SK-N-SH treated with all-trans-retinoic acid at 6 μM for 48 hours (cell line): ENCODE measurements at regions not wholly inside any gene's neighbourhood (a gene's known extent, or its start where the extent isn't known, plus 50 kb on each side); places are given as distances from the start of the nearest gene placed in this dataset.

Experiments
- ARNTL ChIP-seq: fragments of 450-650 bp; formaldehyde crosslinking; IDR thresholded peaks from 2 replicates; pipeline ENCODE4 v1.5.0; 2020; ENCODE audit warnings: low read depth, mild to moderate bottlenecking, moderate library complexity, borderline replicate concordance
- PPARA ChIP-seq: fragments of 250-450 bp; sonication (Bioruptor Pico); IDR thresholded peaks from 2 replicates; pipeline ENCODE4 v1.5.0; 2020; ENCODE audit warnings: mild to moderate bottlenecking, borderline replicate concordance
- TCF4 ChIP-seq: fragments of 250-450 bp; sonication (Bioruptor Pico); IDR thresholded peaks from 2 replicates; pipeline ENCODE4 v1.8.0; 2021; ENCODE audit warnings: mild to moderate bottlenecking, moderate library complexity, borderline replicate concordance
- ZFP30 ChIP-seq: fragments of 450-650 bp; formaldehyde crosslinking; IDR thresholded peaks from 2 replicates; pipeline ENCODE4 v1.5.0; 2022; ENCODE audit warnings: mild to moderate bottlenecking, moderate library complexity

DNA sequence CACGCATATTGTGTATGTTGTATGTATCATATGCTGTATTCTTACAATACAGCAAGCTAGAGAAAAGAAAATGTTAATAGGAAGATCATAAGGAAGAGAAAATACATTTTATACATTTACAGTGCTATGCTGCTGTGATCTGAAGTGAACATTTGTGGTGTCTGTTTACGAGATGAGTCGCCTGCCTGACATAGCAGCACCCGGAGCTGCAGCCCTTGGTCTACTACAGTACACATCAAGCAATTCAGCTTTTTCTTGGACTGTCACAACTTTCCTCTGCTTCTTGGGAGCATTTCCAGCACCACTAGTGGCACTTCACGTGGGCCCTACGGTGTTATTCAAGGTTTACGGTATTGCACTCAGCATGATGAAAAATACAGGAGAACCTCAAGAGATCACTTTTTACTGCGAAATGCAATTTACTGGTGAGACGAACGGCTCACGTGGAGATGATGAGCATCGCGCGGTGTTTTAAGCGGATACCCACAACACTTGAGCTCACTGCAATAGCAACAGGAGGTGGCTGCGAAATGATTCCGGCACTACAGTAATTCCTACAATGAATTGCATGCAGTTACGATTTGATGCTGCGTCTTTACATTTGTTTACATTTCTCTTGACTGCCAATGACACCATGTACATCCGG is 308.4 kb downstream of the FGF9 start:
- TF ChIP-seq ARNTL (CRISPR knock-in tag): no peak
- TF ChIP-seq PPARA (CRISPR knock-in tag): no peak
- no peak for TF ChIP-seq ZFP30
- no peak for TF ChIP-seq TCF4
